ENCODE measurements at regions not wholly inside any gene's neighbourhood (a gene's known extent, or its start where the extent isn't known, plus 50 kb on each side); places are given as distances from the start of the nearest gene placed in this dataset.

- TF ChIP-seq CTCF (IDR thresholded peaks at IDR 0.05): no peak
- TF ChIP-seq POLR2A (IDR thresholded peaks at IDR 0.05): no peak
These were observed 89.7 kb upstream of the RNF152 start for GRCh38 chr18:61982475-61982874.
